ENCODE measurements at regions not wholly inside any gene's neighbourhood (a gene's known extent, or its start where the extent isn't known, plus 50 kb on each side); places are given as distances from the start of the nearest gene placed in this dataset.

GRCh38 chr21:15978215-15978738 is 248.5 kb downstream of the USP25 start:
- Histone ChIP-seq H3F3A (replicated peaks; ENCODE audit: low read depth) (no peaks in the 10 kb centered on the region), H3K36me3 (ENCODE audit: insufficient read depth) (no peaks in the 10 kb centered on the region), H4K20me1 (replicated peaks; ENCODE audit: insufficient read depth) (no peaks in the 10 kb centered on the region), H3K27ac (ENCODE audit: low read depth) (no peak overlapping the region), H3K4me3 (no peak overlapping the region), H2AFZ (no peak overlapping the region), H3K4me2 (no peak overlapping the region), H3K4me1 (ENCODE audit: insufficient read depth) (no peaks in the 10 kb centered on the region; the same call in 1 of the 2 replicates), H3K27me3 (ENCODE audit: insufficient read depth) (no peaks in the 10 kb centered on the region), H3K9me2 (ENCODE audit: insufficient read depth) (no peaks in the 10 kb centered on the region), H3K79me2 (replicated peaks; ENCODE audit: insufficient read depth) (no peaks in the 10 kb centered on the region)
- no peaks in the 10 kb centered on the region for H3K36me3 Mint-ChIP-seq (ENCODE audit: low read depth)
- no peaks in the 10 kb centered on the region for H3K9me3 Mint-ChIP-seq
- TF ChIP-seq ZNF114 (CRISPR knock-in tag; IDR thresholded peaks at IDR 0.05) (no peak), ZNF462 (CRISPR knock-in tag; IDR thresholded peaks at IDR 0.05) (no peak), JUNB (IDR thresholded peaks at IDR 0.05; ENCODE audit: unreplicated experiment) (no peak), CREB1 (CRISPR knock-in tag; IDR thresholded peaks at IDR 0.05; ENCODE audit: low read depth) (no peak), STAT1 (IDR thresholded peaks at IDR 0.05; ENCODE audit: unreplicated experiment) (no peak), EZH2 (IDR thresholded peaks at IDR 0.05; ENCODE audit: low read depth, unreplicated experiment) (no peak), EZH2phosphoT487 (IDR thresholded peaks at IDR 0.05; ENCODE audit: unreplicated experiment) (no peak), REST (IDR thresholded peaks at IDR 0.05; ENCODE audit: unreplicated experiment) (no peak), ETS1 (IDR thresholded peaks at IDR 0.05) (no peak), POLR2AphosphoS5 (IDR thresholded peaks at IDR 0.05; ENCODE audit: low read depth) (no peak), ZNF331 (CRISPR knock-in tag; IDR thresholded peaks at IDR 0.05; ENCODE audit: low read depth) (no peak), CTCF (conservative IDR thresholded peaks at IDR 0.05; ENCODE audit: low read depth in 2 of 2) (no peak), NANOG (IDR thresholded peaks at IDR 0.05; ENCODE audit: borderline replicate concordance) (no peak)
- ATAC-seq (peak; percentile 30; the same call in 1 of the 3 replicates), DNase-seq (ENCODE audit: low spot score) (peak; percentile 36)
- peaks cover 3% of the 10 kb centered on the region for H3K27me3 Mint-ChIP-seq (ENCODE audit: insufficient read depth, low read depth, poor library complexity)
- 0 out of 2 replicates have a peak overlapping the region, but pooled peaks have one; percentile 28 for H3K27ac Mint-ChIP-seq
- H3K4me1 Mint-ChIP-seq: peaks cover 12% of the 10 kb centered on the region
- no peak overlapping the region for H3K4me3 Mint-ChIP-seq

Data from GM23338 (cell line).